SK-N-SH treated with all-trans-retinoic acid at 6 μM for 48 hours (cell line): ENCODE measurements at regions not wholly inside any gene's neighbourhood (a gene's known extent, or its start where the extent isn't known, plus 50 kb on each side); places are given as distances from the start of the nearest gene placed in this dataset.

Source experiments
- ARNTL ChIP-seq: fragments of 450-650 bp; formaldehyde crosslinking; IDR thresholded peaks from 2 replicates; pipeline ENCODE4 v1.5.0; 2020; ENCODE audit warnings: low read depth, mild to moderate bottlenecking, moderate library complexity, borderline replicate concordance
- GLIS3 ChIP-seq: fragments of 250-450 bp; sonication (Bioruptor Pico); IDR thresholded peaks from 2 replicates; pipeline ENCODE4 v1.5.0; 2020; ENCODE audit warnings: mild to moderate bottlenecking, moderate library complexity
- ISL1 ChIP-seq: fragments of 250-450 bp; sonication (Bioruptor Pico); IDR thresholded peaks from 2 replicates; pipeline ENCODE4 v2.1.2; 2022; ENCODE audit warnings: mild to moderate bottlenecking, moderate library complexity
- TCF4 ChIP-seq: fragments of 250-450 bp; sonication (Bioruptor Pico); IDR thresholded peaks from 2 replicates; pipeline ENCODE4 v1.8.0; 2021; ENCODE audit warnings: mild to moderate bottlenecking, moderate library complexity, borderline replicate concordance
- TOX ChIP-seq: fragments of 250-450 bp; sonication (Bioruptor Pico); IDR thresholded peaks from 2 replicates; pipeline ENCODE4 v1.8.0; 2021; ENCODE audit warnings: mild to moderate bottlenecking, moderate library complexity, borderline replicate concordance
- TSHZ2 ChIP-seq: fragments of 250-450 bp; sonication (Bioruptor Pico); IDR thresholded peaks from 2 replicates; pipeline ENCODE4 v1.5.0; 2020; ENCODE audit warnings: mild to moderate bottlenecking, moderate library complexity
- ZFP3 ChIP-seq: fragments of 250-450 bp; sonication (Bioruptor Pico); IDR thresholded peaks from 2 replicates; pipeline ENCODE4 v1.5.0; 2020; ENCODE audit warnings: mild to moderate bottlenecking, moderate library complexity
- ZFP30 ChIP-seq: fragments of 450-650 bp; formaldehyde crosslinking; IDR thresholded peaks from 2 replicates; pipeline ENCODE4 v1.5.0; 2022; ENCODE audit warnings: mild to moderate bottlenecking, moderate library complexity
- ZNF70 ChIP-seq: fragments of 450-650 bp; formaldehyde crosslinking; IDR thresholded peaks from 2 replicates; pipeline ENCODE4 v1.5.0; 2020; ENCODE audit warnings: mild to moderate bottlenecking, moderate library complexity
- TF ChIP-seq, protein P1 (sequence below): fragments of 250-450 bp; sonication (Bioruptor Pico); IDR thresholded peaks from 2 replicates; pipeline ENCODE4 v1.8.0; 2020; ENCODE audit warnings: mild to moderate bottlenecking, moderate library complexity, borderline replicate concordance

DNA sequence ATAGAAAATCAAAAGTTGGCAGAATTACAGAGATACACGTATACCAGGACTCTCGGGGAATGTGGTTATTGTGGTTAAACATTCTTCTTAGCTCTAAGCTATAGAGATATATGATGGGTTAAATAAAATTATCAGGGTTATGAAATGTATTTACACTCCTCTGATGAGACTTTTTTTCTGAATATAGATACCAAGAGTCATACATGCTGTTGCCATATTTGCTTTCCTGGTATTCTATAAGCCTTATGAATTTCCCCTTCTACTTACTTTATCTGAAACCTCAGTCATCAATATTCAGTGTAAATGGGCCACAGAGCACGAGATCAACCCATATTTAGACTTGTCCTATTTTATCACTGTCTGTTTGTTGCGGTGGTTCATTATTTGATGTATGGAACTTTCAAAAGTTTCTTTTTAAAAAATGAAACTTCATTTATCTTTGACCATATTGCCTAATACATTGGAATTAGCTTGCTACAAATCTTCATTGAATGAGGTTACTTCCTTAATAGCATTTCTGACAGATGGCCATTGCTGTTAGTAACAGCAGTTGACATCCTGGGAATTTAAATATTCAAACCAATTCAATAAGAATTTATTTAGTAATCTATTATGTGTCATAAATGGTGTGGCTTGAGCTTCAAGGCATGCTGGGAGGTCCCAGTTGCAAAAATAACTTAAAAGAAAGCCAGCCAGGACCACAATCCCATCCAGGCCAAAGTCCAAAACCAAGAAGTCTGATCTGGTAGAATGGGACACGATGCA lies 393.5 kb downstream of the PCNX1 start:
- TF ChIP-seq TCF4 (CRISPR knock-in tag) = no peak
- no peak for TF ChIP-seq ZFP3
- TF ChIP-seq GLIS3 (CRISPR knock-in tag) = no peak
- TF ChIP-seq, protein P1, sequence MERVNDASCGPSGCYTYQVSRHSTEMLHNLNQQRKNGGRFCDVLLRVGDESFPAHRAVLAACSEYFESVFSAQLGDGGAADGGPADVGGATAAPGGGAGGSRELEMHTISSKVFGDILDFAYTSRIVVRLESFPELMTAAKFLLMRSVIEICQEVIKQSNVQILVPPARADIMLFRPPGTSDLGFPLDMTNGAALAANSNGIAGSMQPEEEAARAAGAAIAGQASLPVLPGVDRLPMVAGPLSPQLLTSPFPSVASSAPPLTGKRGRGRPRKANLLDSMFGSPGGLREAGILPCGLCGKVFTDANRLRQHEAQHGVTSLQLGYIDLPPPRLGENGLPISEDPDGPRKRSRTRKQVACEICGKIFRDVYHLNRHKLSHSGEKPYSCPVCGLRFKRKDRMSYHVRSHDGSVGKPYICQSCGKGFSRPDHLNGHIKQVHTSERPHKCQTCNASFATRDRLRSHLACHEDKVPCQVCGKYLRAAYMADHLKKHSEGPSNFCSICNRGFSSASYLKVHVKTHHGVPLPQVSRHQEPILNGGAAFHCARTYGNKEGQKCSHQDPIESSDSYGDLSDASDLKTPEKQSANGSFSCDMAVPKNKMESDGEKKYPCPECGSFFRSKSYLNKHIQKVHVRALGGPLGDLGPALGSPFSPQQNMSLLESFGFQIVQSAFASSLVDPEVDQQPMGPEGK (CRISPR knock-in tag) = no peak
- TF ChIP-seq ISL1 (CRISPR knock-in tag) = no peak
- TF ChIP-seq ZFP30 (CRISPR knock-in tag) = no peak
- no peak for TF ChIP-seq TSHZ2 (CRISPR knock-in tag)
- no peak for TF ChIP-seq ARNTL (CRISPR knock-in tag)
- no peak for TF ChIP-seq ZNF70 (CRISPR knock-in tag)
- TF ChIP-seq TOX (CRISPR knock-in tag) = no peak
